B cell (primary cell): ENCODE measurements at regions not wholly inside any gene's neighbourhood (a gene's known extent, or its start where the extent isn't known, plus 50 kb on each side); places are given as distances from the start of the nearest gene placed in this dataset.
"Not testable (repeated sequence)": the region's sequence is repeated elsewhere in the genome, so short reads cannot be mapped to it uniquely, and the experiment has no call there.

Experiments used
- ATAC-seq: fragments of 200-7000 bp; cut with Tn5 transposase; one replicate; pipeline ENCODE4 v1.10.0; 2021; ENCODE audit warnings: low read depth, mild to moderate bottlenecking, moderate number of reproducible peaks, moderate library complexity
- CTCF ChIA-PET: fragments of 350-600 bp; sonication (Branson Sonifier 250); formaldehyde crosslinking; loops from one replicate; lab custom pipeline; 2021; ENCODE audit warnings: antibody characterized with exemption, inconsistent platforms; lab: Charles Lee
- POLR2A ChIA-PET: fragments of 350-600 bp; sonication (Branson Sonifier 250); formaldehyde crosslinking; loops from one replicate; lab custom pipeline; 2021; ENCODE audit warnings: antibody characterized with exemption; lab: Charles Lee
- DNase-seq: peaks from one replicate; pipeline ENCODE4 v3.0.0; 2013
- H2AFZ ChIP-seq: 2 replicates; pipeline ENCODE4 v1.6.1; 2012; ENCODE audit warnings: mild to moderate bottlenecking, low read depth, low read length; ENCODE audit not compliant: insufficient read depth, poor library complexity, severe bottlenecking
- H3K27ac ChIP-seq, 2 donors: 1 replicate in 1 of 2; 2 replicates in 1 of 2; pipeline ENCODE4 v1.5.1; 2012 to 2013; ENCODE audit warnings: low read length in 2 of 2, mild to moderate bottlenecking in 2 of 2, moderate library complexity in 1 of 2
- H3K27me3 ChIP-seq, 4 experiments: fragments of 200-600 bp in 1 of 4; sonication (generic) in 1 of 4; replicated peaks in 1 of 4; 1 replicate in 2 of 4; 2 replicates in 2 of 4; pipeline versions ENCODE4 v1.6.1 to v1.7.0; 2013 to 2016; ENCODE audit warnings: low read length in 3 of 4, mild to moderate bottlenecking in 2 of 4, mixed read lengths in 1 of 4, moderate library complexity in 1 of 4; ENCODE audit not compliant: insufficient read depth in 4 of 4, control insufficient read depth in 3 of 4; ENCODE audit errors: control extremely low read depth in 1 of 4
- H3K36me3 ChIP-seq, 2 experiments: replicated peaks in 1 of 2; 1 replicate in 1 of 2; 2 replicates in 1 of 2; pipeline versions ENCODE4 v1.6.1 to v1.7.1; 2013; ENCODE audit warnings: low read length in 1 of 2; ENCODE audit not compliant: insufficient read depth in 2 of 2, control insufficient read depth in 1 of 2; ENCODE audit errors: control extremely low read depth in 1 of 2, extremely low read depth in 1 of 2
- H3K4me1 ChIP-seq, 2 donors: fragments of 200-600 bp in 1 of 2; sonication (generic) in 1 of 2; 1 replicate in 1 of 2; 2 replicates in 1 of 2; pipeline versions ENCODE4 v1.5.1 to v1.6.1; 2013 to 2017; ENCODE audit warnings: low read length in 2 of 2; ENCODE audit not compliant: control insufficient read depth in 2 of 2, insufficient read depth in 2 of 2
- H3K4me2 ChIP-seq: replicated peaks from 2 replicates; pipeline ENCODE3; 2012; ENCODE audit warnings: mild to moderate bottlenecking, low read depth, low read length; ENCODE audit not compliant: poor library complexity, severe bottlenecking
- H3K4me3 ChIP-seq, 5 experiments: fragments of 200-600 bp in 1 of 5; sonication (generic) in 1 of 5; 1 replicate in 3 of 5; 2 replicates in 2 of 5; pipeline versions ENCODE4 v1.5.1 to v1.7.0; 2011 to 2016; ENCODE audit warnings: low read length in 4 of 5, mild to moderate bottlenecking in 4 of 5, low read depth in 2 of 5, control low read depth in 1 of 5, moderate library complexity in 1 of 5; ENCODE audit not compliant: insufficient read depth in 1 of 5; ENCODE audit errors: control extremely low read depth in 1 of 5, extremely low read depth in 1 of 5
- H3K79me2 ChIP-seq: fragments of 200-600 bp; sonication (generic); one replicate; pipeline ENCODE4 v1.6.0; 2016; ENCODE audit warnings: low read length; ENCODE audit not compliant: control insufficient read depth, insufficient read depth
- H3K9ac ChIP-seq: fragments of 200-600 bp; sonication (generic); 2 replicates; pipeline ENCODE4 v1.6.1; 2017; ENCODE audit warnings: mild to moderate bottlenecking, low read length, moderate library complexity
- H3K9me3 ChIP-seq, 3 donors: one replicate each; pipeline versions ENCODE4 v1.6.1 to v1.7.1; 2013; ENCODE audit warnings: low read length in 2 of 3; ENCODE audit not compliant: control insufficient read depth in 2 of 3, insufficient read depth in 1 of 3; ENCODE audit errors: control extremely low read depth in 1 of 3
- H4K20me1 ChIP-seq: 2 replicates; pipeline ENCODE4 v1.6.0; 2012; ENCODE audit warnings: mild to moderate bottlenecking, low read length; ENCODE audit not compliant: insufficient read depth, control insufficient read depth, poor library complexity, severe bottlenecking
- H3K27ac Mint-ChIP-seq: one replicate; pipeline ENCODE4 v1.8.0; 2021; ENCODE audit warnings: mixed read lengths
- H3K27me3 Mint-ChIP-seq: one replicate; pipeline ENCODE4 v1.8.0; 2021; ENCODE audit warnings: mixed read lengths
- H3K4me1 Mint-ChIP-seq: one replicate; pipeline ENCODE4 v1.8.0; 2021; ENCODE audit warnings: mixed read lengths
- H3K4me3 Mint-ChIP-seq: one replicate; pipeline ENCODE4 v1.8.0; 2021; ENCODE audit warnings: mixed read lengths
- H3K9me3 Mint-ChIP-seq: one replicate; pipeline ENCODE4 v1.8.0; 2022; ENCODE audit warnings: mixed read lengths; ENCODE audit not compliant: insufficient read depth
- CTCF ChIP-seq: fragments of 200-600 bp; IDR thresholded peaks from one replicate; pipeline ENCODE4 v1.8.0; 2022; ENCODE audit warnings: antibody characterized with exemption, mild to moderate bottlenecking
- EZH2 ChIP-seq: IDR thresholded peaks from 2 replicates; pipeline ENCODE4 v1.6.1; 2012; ENCODE audit warnings: borderline replicate concordance, low read depth, mild to moderate bottlenecking, moderate library complexity, low read length; ENCODE audit not compliant: insufficient read depth, poor library complexity, severe bottlenecking
- WGBS: methylation state at CpG from one replicate; pipeline ENCODE4 v1.1.5; 2013; ENCODE audit warnings: missing lambda C conversion rate; ENCODE audit not compliant: insufficient coverage; 5-methylcytosine and 5-hydroxymethylcytosine counted together
- intact Hi-C: fragments of 100-400 bp; cut with micrococcal nuclease; formaldehyde crosslinking; loops from one replicate; pipeline ENCODE4 v1.10.0; 2022

GRCh38 chr13:40355126-40355724, 311.2 kb downstream of the FOXO1 start:
- H3K36me3 ChIP-seq = no peaks in the 10 kb centered on the region
- intact Hi-C loops = no loop called here
- no peaks in the 10 kb centered on the region for H3K79me2 ChIP-seq
- H3K27me3 Mint-ChIP-seq = no peaks in the 10 kb centered on the region
- ATAC-seq = no peak
- H3K4me1 ChIP-seq = no peaks in the 10 kb centered on the region
- DNase-seq = no peak
- no peak overlapping the region for H3K4me3 Mint-ChIP-seq
- ChIA-PET CTCF (no interaction called here), POLR2A (no interaction called here)
- no peaks in the 10 kb centered on the region for H3K9me3 ChIP-seq
- H3K9ac ChIP-seq = no peak overlapping the region
- H3K4me2 ChIP-seq = no peak overlapping the region
- H3K27ac Mint-ChIP-seq = no peak overlapping the region
- H3K9me3 Mint-ChIP-seq = no peaks in the 10 kb centered on the region
- WGBS = 95% methylated on average over 6 of the region's 6 CpGs
- no peak overlapping the region for H2AFZ ChIP-seq
- no peak overlapping the region for H3K27ac ChIP-seq
- H3K27me3 ChIP-seq = no peaks in the 10 kb centered on the region
- H3K4me3 ChIP-seq = no peak overlapping the region
- H4K20me1 ChIP-seq = no peaks in the 10 kb centered on the region
- no peaks in the 10 kb centered on the region for H3K4me1 Mint-ChIP-seq
- TF ChIP-seq EZH2 (no peak), CTCF (no peak)

DNA sequence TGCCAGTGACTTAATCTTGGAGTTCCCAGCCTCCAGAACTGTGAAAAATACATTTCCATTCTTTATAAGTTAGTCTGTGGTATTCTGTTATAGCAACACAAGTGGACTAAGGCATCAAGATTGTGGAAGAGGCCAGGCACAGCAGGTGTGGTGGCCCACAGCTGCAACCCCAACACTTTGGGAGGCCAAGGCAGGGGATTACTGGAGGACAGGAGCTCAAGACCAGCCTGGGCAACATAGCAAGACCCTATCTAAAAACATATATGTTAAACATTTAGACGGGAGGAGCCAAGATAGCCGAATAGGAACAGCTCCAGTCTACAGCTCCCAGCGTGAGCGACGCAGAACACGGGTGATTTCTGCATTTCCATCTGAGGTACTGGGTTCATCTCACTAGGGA, 310.4 kb downstream of the FOXO1 start:
- ChIA-PET CTCF (no interaction called here), POLR2A (no interaction called here)
- Histone ChIP-seq H3K27me3 (no peaks in the 10 kb centered on the region), H3K9me3 (no peaks in the 10 kb centered on the region), H2AFZ (no peak overlapping the region), H3K79me2 (no peaks in the 10 kb centered on the region), H4K20me1 (no peaks in the 10 kb centered on the region), H3K4me1 (no peaks in the 10 kb centered on the region), H3K4me3 (no peak overlapping the region), H3K9ac (no peak overlapping the region), H3K27ac (no peak overlapping the region), H3K4me2 (no peak overlapping the region), H3K36me3 (no peaks in the 10 kb centered on the region)
- Mint-ChIP-seq H3K27ac (no peak overlapping the region), H3K4me3 (no peak overlapping the region), H3K27me3 (no peaks in the 10 kb centered on the region), H3K4me1 (no peaks in the 10 kb centered on the region), H3K9me3 (no peaks in the 10 kb centered on the region)
- DNase-seq (no peak), ATAC-seq (no peak)
- intact Hi-C loops = no loop called here
- 98% methylated on average over 6 of the region's 6 CpGs for WGBS
- TF ChIP-seq EZH2 = no peak
- no peak for TF ChIP-seq CTCF

DNA sequence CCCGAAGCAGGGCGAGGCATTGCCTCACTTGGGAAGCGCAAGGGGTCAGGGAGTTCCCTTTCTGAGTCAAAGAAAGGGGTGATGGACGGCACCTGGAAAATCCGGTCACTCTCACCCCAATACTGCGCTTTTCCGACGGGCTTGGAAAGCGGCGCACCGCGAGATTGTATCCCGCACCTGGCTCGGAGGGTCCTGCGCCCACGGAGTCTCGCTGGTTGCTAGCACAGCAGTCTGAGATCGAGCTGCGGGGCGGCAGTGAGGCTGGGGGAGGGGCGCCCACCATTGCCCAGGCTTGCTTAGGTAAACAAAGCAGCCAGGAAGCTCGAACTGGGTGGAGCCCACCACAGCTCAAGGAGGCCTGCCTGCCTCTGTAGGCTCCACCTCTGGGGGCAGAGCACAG, 310.0 kb downstream of the FOXO1 start:
- CTCF ChIA-PET, H3K79me2 ChIP-seq, H4K20me1 ChIP-seq, DNase-seq, H3K9me3 Mint-ChIP-seq, H3K4me2 ChIP-seq, H3K4me1 ChIP-seq, H3K27ac Mint-ChIP-seq, ATAC-seq, H3K9ac ChIP-seq, H3K4me3 Mint-ChIP-seq, H3K36me3 ChIP-seq, intact Hi-C loops, H2AFZ ChIP-seq, H3K4me3 ChIP-seq, H3K9me3 ChIP-seq, H3K27me3 Mint-ChIP-seq, H3K4me1 Mint-ChIP-seq, POLR2A ChIA-PET, H3K27ac ChIP-seq, H3K27me3 ChIP-seq: not testable (repeated sequence)
- WGBS = 86% methylated on average over 13 of the region's 22 CpGs
